ENCODE measurements at regions not wholly inside any gene's neighbourhood (a gene's known extent, or its start where the extent isn't known, plus 50 kb on each side); places are given as distances from the start of the nearest gene placed in this dataset.

DNA sequence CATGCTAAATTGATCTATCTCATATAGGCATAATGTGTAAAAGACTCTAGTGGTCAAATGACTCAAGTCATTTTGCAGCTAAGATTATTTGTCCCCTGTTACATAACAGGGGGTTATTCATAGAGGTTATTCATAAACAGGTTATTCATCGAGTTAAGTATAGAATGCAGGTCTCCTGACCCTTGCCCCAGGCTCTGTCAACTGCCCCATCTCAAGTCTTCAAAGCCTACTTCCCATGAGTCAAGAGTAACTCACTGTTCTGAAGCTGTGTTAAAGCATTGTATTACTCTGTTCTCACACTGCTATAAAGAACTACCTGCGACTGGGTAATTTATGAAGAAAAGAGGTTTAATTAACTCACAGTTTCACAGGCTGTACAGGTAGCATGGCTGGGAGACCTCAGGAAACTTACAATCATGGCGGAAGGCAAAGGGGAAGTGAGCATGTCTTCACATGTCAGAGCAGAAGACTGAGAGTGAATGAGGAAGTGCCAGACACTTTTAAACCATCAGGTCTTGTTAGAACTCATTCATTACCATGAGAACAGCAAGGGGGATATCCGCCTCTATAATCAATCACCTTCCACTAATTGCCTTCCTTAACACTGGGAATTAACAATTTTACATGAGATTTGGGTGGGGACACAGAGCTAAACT lies 226.2 kb upstream of the BLID start:
- Mint-ChIP-seq H3K4me1 (no peaks in the 10 kb centered on the region), H3K9me3 (peaks cover 0 to 10% (median 3%) of the 10 kb centered on the region in 3 donors), H3K4me3 (no peak overlapping the region), H3K27me3 (no peaks in the 10 kb centered on the region), H3K27ac (no peak overlapping the region), H3K36me3 (no peaks in the 10 kb centered on the region)

DNA sequence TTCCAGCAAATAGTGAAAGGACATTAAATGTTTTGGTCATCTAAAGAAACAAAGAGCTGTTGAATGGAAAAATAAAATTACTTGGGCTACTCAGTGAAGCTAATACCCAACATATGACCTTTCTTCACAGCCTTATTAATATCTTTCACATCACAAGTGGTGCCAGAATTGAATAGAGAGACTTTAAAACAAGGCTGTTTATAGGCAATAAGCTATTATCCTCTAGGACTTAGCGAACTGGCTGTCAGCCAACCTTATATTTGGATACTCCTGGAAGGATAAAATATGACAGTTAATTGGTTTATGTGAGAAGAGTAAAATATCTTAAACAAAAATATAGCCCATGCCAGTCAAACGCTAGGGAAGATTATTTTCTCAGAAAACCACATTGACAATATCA lies 225.5 kb upstream of the BLID start:
- Mint-ChIP-seq H3K27me3 (peaks cover 2% of the 10 kb centered on the region), H3K36me3 (no peaks in the 10 kb centered on the region), H3K4me1 (no peaks in the 10 kb centered on the region), H3K27ac (no peak overlapping the region), H3K9me3 (peaks cover 0 to 10% (median 3%) of the 10 kb centered on the region in 3 donors), H3K4me3 (no peak overlapping the region)

DNA sequence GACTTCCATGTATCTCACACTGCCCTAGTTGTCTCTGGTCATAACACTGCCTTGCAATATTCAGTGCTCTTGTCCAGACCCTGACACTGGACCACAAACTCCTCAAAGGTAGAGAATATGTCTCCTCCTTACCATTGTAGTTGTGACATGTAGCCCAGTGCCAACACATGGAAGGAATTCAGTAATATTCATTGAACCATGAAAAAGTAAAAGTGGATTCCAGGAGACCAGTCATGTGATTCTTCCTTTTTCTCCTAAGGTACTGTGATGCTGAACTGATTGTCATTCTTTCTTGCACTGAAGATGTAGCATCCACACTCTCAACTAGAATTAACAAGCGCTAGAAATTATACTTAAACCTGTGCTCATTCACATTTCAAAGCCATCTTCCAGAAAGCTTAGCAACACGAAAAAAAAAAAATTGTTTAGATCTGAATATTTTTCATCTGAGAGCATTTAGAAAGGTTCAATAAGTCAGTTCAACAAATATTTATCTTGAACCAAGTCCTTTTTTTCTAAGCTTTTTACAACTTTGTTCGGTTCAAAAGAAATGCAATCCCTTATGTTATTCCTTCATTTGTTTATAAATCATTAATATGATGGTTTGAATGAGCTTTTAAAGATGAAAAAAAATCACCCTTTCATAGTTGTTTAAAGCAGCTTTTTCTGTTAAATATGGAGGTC lies 224.7 kb upstream of the BLID start:
- H3K27ac Mint-ChIP-seq, result no peak overlapping the region
- H3K4me3 Mint-ChIP-seq, result no peak overlapping the region
- peaks cover 0 to 10% (median 3%) of the 10 kb centered on the region in 3 donors for H3K9me3 Mint-ChIP-seq
- no peaks in the 10 kb centered on the region for H3K4me1 Mint-ChIP-seq
- H3K36me3 Mint-ChIP-seq, result no peaks in the 10 kb centered on the region
- peaks cover 2% of the 10 kb centered on the region for H3K27me3 Mint-ChIP-seq

DNA sequence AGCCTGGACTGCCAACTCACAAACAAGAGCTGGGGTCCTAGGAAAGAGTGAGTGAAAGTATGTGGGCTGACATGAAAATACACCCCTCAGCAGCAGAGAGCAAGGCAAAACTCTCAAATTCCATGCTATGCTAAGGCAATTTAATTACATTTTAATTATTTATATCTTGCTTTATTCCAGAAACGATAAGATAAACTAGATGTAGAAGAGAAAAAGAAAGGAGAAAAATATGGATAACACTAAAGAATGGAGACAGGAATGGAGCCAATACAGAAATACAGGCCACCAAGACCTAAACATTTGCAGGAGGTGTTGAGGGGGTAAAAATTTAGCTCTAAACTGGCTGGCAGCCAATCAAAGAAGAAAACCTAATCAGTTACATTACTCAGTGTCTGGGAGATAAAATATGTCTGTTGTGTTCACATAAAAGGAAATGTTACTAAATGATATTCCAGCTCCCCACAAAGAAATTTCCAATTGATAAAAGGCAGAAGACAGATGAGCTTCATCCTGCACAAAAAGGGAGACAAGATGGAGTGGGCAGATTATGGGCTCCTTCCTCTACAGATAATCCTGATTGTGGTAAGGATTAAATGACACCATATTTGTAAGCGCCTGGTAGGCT lies 223.5 kb upstream of the BLID start:
- H3K4me3 Mint-ChIP-seq, result no peak overlapping the region
- peaks cover 2% of the 10 kb centered on the region for H3K27me3 Mint-ChIP-seq
- H3K4me1 Mint-ChIP-seq, result no peaks in the 10 kb centered on the region
- no peaks in the 10 kb centered on the region for H3K36me3 Mint-ChIP-seq
- no peak overlapping the region for H3K27ac Mint-ChIP-seq
- H3K9me3 Mint-ChIP-seq, result peaks cover 0 to 8% (median 3%) of the 10 kb centered on the region in 3 donors

GRCh38 chr11:122337704-122338103 lies 221.7 kb upstream of the BLID start:
- peaks cover 5% of the 10 kb centered on the region for H3K27me3 Mint-ChIP-seq
- no peaks in the 10 kb centered on the region for H3K4me1 Mint-ChIP-seq
- peaks cover 1 to 8% (median 3%) of the 10 kb centered on the region in 3 donors for H3K9me3 Mint-ChIP-seq
- no peak overlapping the region for H3K27ac Mint-ChIP-seq
- no peaks in the 10 kb centered on the region for H3K36me3 Mint-ChIP-seq
- no peak overlapping the region for H3K4me3 Mint-ChIP-seq

DNA sequence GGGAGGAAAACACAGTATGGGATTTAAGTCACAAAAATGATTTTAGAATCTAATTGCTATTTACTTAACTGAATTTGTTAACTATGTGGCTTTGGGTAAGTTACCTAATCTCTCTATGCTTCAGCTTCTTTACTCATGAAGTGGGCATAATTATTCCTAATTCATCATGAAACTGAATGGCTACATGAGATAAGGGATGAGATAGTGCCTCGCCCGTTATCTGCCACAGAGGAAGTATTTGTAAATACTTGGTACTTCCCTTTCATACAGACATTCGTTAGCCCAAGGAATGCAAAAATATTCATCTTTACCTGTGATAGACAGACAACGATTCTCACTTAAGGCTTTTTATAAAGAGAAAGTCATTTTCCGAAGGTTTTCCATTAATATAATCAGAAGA lies 221.2 kb upstream of the BLID start:
- H3K4me3 Mint-ChIP-seq, result no peak overlapping the region
- H3K36me3 Mint-ChIP-seq, result no peaks in the 10 kb centered on the region
- peaks cover 1 to 7% (median 4%) of the 10 kb centered on the region in 3 donors for H3K9me3 Mint-ChIP-seq
- no peaks in the 10 kb centered on the region for H3K4me1 Mint-ChIP-seq
- H3K27me3 Mint-ChIP-seq, result peaks cover 5% of the 10 kb centered on the region
- H3K27ac Mint-ChIP-seq, result no peak overlapping the region

- H3K9me3 Mint-ChIP-seq, result peaks cover 1 to 4% (median 3%) of the 10 kb centered on the region in 3 donors
- no peaks in the 10 kb centered on the region for H3K36me3 Mint-ChIP-seq
- H3K4me3 Mint-ChIP-seq, result no peak overlapping the region
- H3K27me3 Mint-ChIP-seq, result peaks cover 5% of the 10 kb centered on the region
- no peak overlapping the region for H3K27ac Mint-ChIP-seq
- H3K4me1 Mint-ChIP-seq, result no peaks in the 10 kb centered on the region
These were observed 220.7 kb upstream of the BLID start for GRCh38 chr11:122336706-122337105.

- no peaks in the 10 kb centered on the region for H3K4me1 Mint-ChIP-seq
- no peak overlapping the region for H3K27ac Mint-ChIP-seq
- H3K36me3 Mint-ChIP-seq, result no peaks in the 10 kb centered on the region
- H3K9me3 Mint-ChIP-seq, result peaks cover 1 to 4% (median 3%) of the 10 kb centered on the region in 3 donors
- no peak overlapping the region for H3K4me3 Mint-ChIP-seq
- peaks cover 5% of the 10 kb centered on the region for H3K27me3 Mint-ChIP-seq
These were observed 218.7 kb upstream of the BLID start for GRCh38 chr11:122334546-122335339.

GRCh38 chr11:122333467-122333866 lies 217.5 kb upstream of the BLID start:
- Mint-ChIP-seq H3K4me3 (no peak overlapping the region), H3K9me3 (peaks cover 0 to 1% (median 1%) of the 10 kb centered on the region in 3 donors), H3K4me1 (no peaks in the 10 kb centered on the region), H3K27me3 (peaks cover 5% of the 10 kb centered on the region), H3K27ac (no peak overlapping the region), H3K36me3 (no peaks in the 10 kb centered on the region)

- Mint-ChIP-seq H3K9me3 (peaks cover 0 to 1% (median 1%) of the 10 kb centered on the region in 3 donors), H3K27me3 (peaks cover 3% of the 10 kb centered on the region), H3K36me3 (no peaks in the 10 kb centered on the region), H3K27ac (no peak overlapping the region), H3K4me1 (no peaks in the 10 kb centered on the region), H3K4me3 (no peak overlapping the region)
These were observed 215.1 kb upstream of the BLID start for GRCh38 chr11:122331079-122331478.

GRCh38 chr11:122330279-122330965 lies 214.4 kb upstream of the BLID start:
- H3K4me3 Mint-ChIP-seq, result no peak overlapping the region
- no peaks in the 10 kb centered on the region for H3K36me3 Mint-ChIP-seq
- H3K4me1 Mint-ChIP-seq, result no peaks in the 10 kb centered on the region
- no peak overlapping the region for H3K27ac Mint-ChIP-seq
- peaks cover 3% of the 10 kb centered on the region for H3K27me3 Mint-ChIP-seq
- H3K9me3 Mint-ChIP-seq, result peaks cover 0 to 3% (median 1%) of the 10 kb centered on the region in 3 donors

DNA sequence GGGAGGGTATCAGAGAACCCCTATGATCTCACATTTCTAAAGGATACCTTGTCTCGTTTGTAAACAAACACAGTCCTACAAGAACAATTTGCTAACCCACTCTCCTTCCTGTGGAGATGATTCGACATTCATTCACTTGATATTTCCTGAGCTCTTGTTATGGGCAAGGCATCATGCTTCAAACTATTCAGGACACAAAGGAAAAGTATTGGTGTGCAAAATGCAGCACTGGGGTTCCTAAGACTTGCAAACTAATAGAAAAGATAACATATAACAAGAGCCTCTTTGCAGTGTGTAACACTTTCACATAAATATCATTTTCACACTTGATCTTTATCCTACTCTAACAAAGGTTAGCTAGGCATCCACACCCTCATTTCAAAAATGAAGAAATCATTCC lies 211.5 kb upstream of the BLID start:
- H3K4me3 Mint-ChIP-seq, result no peak overlapping the region
- no peaks in the 10 kb centered on the region for H3K36me3 Mint-ChIP-seq
- H3K9me3 Mint-ChIP-seq, result peaks cover 0 to 3% (median 0%) of the 10 kb centered on the region in 3 donors
- no peaks in the 10 kb centered on the region for H3K4me1 Mint-ChIP-seq
- no peaks in the 10 kb centered on the region for H3K27me3 Mint-ChIP-seq
- H3K27ac Mint-ChIP-seq, result no peak overlapping the region

DNA sequence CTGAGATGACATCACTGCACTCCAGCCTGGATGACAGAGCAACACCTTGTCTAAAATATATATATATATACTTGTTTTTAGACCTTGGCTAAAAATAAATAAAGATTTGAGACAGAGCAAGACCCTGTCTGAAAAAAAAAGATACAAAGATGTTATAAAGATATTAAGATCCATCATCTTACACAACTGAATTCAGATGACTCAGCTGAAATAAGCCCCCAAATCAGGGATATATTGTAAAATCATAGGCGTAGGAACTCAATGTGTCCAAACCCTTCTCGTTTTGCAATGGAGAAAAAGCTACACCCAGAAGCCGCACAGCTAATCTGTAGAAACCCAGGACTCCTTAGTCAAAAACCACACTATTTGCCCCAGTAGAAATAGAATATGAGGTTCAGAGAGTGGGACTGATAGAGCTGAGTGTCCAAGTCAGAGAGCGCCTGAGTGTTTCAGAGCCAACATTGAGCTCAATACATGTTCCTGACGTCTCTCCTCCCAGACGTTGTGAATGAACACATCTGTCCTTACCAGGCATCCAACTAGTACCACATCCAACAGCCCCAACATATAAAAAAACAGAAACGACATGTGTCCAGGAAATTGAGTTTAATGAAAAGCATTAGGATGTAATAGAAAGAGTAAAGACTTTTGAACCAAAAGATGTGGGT lies 207.9 kb upstream of the BLID start:
- no peaks in the 10 kb centered on the region for H3K27me3 Mint-ChIP-seq
- H3K4me3 Mint-ChIP-seq, result no peak overlapping the region
- no peaks in the 10 kb centered on the region for H3K36me3 Mint-ChIP-seq
- H3K4me1 Mint-ChIP-seq, result no peaks in the 10 kb centered on the region
- H3K27ac Mint-ChIP-seq, result no peak overlapping the region
- H3K9me3 Mint-ChIP-seq, result peaks cover 0 to 2% (median 0%) of the 10 kb centered on the region in 3 donors

DNA sequence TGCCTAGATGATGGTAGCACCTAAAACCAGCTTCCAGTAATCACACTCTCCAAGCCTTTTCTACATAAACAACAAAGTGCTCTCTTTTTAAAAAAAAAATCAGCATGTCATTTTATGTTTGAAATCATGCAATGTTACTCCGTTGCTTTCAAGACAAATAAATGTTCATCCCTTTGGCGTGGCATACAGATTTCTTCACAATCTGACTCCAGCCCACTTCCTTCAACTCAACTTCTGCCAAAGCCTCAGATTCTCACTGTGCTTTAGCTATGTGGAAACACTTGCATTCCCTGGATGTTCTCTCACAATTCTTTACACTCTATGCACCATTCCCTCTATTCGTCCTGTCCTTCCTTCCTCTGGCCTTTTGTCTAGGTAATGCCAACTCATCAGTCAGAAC lies 206.3 kb upstream of the BLID start:
- H3K27ac Mint-ChIP-seq, result peak overlapping the region in 1 of 3 donors; percentile 24
- no peak overlapping the region for H3K4me3 Mint-ChIP-seq
- H3K36me3 Mint-ChIP-seq, result no peaks in the 10 kb centered on the region
- H3K27me3 Mint-ChIP-seq, result no peaks in the 10 kb centered on the region
- peaks cover 0 to 2% (median 0%) of the 10 kb centered on the region in 3 donors for H3K9me3 Mint-ChIP-seq
- H3K4me1 Mint-ChIP-seq, result no peaks in the 10 kb centered on the region
